Breast epithelium (tissue), 3 donors: ENCODE measurements at regions not wholly inside any gene's neighbourhood (a gene's known extent, or its start where the extent isn't known, plus 50 kb on each side); places are given as distances from the start of the nearest gene placed in this dataset.

Source experiments
- POLR2AphosphoS5 ChIP-seq, 3 donors: sonication (generic); formaldehyde crosslinking; IDR thresholded peaks; one replicate each; pipeline ENCODE4 v1.6.1; 2017; ENCODE audit warnings: antibody characterized with exemption in 3 of 3
- TF ChIP-seq, protein P1 (sequence below), 3 donors: fragments of 450-650 bp; IDR thresholded peaks; one replicate each; pipeline ENCODE4 v1.5.1; 2016 to 2017; ENCODE audit warnings: antibody characterized with exemption in 3 of 3, mild to moderate bottlenecking in 3 of 3, moderate library complexity in 3 of 3

DNA sequence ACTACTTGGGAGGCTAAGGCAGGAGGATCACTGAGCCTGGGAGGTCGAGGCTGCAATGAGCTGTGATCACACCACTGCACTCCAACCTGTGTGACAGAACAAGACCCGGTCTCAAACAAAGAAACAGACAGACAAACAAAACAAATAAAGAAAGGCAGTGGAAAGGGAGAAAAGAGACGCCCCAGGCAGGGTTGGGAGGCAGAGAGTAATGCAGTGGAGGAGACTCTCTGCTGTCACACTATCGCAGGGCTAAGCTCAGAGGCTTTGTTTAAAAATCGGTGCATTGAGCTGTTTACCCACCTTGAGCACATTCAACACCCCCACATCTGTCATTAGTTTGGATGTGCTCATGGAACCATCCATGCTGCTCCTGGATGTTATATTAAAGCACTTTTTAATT lies 84.2 kb upstream of the RMP24 start:
- TF ChIP-seq, protein P1, sequence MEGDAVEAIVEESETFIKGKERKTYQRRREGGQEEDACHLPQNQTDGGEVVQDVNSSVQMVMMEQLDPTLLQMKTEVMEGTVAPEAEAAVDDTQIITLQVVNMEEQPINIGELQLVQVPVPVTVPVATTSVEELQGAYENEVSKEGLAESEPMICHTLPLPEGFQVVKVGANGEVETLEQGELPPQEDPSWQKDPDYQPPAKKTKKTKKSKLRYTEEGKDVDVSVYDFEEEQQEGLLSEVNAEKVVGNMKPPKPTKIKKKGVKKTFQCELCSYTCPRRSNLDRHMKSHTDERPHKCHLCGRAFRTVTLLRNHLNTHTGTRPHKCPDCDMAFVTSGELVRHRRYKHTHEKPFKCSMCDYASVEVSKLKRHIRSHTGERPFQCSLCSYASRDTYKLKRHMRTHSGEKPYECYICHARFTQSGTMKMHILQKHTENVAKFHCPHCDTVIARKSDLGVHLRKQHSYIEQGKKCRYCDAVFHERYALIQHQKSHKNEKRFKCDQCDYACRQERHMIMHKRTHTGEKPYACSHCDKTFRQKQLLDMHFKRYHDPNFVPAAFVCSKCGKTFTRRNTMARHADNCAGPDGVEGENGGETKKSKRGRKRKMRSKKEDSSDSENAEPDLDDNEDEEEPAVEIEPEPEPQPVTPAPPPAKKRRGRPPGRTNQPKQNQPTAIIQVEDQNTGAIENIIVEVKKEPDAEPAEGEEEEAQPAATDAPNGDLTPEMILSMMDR (IDR thresholded peaks at IDR 0.05): no peak
- no peak for TF ChIP-seq POLR2AphosphoS5 (IDR thresholded peaks at IDR 0.05)
